Bronchial epithelial cell (primary cell): ENCODE measurements at regions not wholly inside any gene's neighbourhood (a gene's known extent, or its start where the extent isn't known, plus 50 kb on each side); places are given as distances from the start of the nearest gene placed in this dataset.
A peak's percentile ranks its signal among the peaks of the same experiment; 100 is the strongest.

Experiments used
- DNase-seq: peaks from one replicate; pipeline ENCODE4 v3.0.0-alpha.2; 2010; ENCODE audit warnings: low read depth
- FAIRE-seq: peaks from 2 replicates; lab custom pipeline; 2011; peaks lifted over from hg19 to GRCh38; lab: Jason Lieb, UNC
- H3K27me3 ChIP-seq: 2 replicates; pipeline ENCODE4 v1.5.1; 2011; ENCODE audit warnings: low read length; ENCODE audit not compliant: control insufficient read depth, insufficient read depth
- H3K36me3 ChIP-seq: 2 replicates; pipeline ENCODE4 v1.5.1; 2011; ENCODE audit warnings: low read length; ENCODE audit not compliant: control insufficient read depth, insufficient read depth
- H3K4me3 ChIP-seq: 2 replicates; pipeline ENCODE4 v1.5.1; 2011; ENCODE audit warnings: mild to moderate bottlenecking, low read depth, low read length, control low read depth
- TF ChIP-seq, protein P1 (sequence below): IDR thresholded peaks from 2 replicates; pipeline ENCODE4 v1.5.1; 2011; ENCODE audit warnings: mild to moderate bottlenecking, moderate library complexity, low read length, control low read depth, inconsistent platforms; ENCODE audit not compliant: insufficient read depth, severe bottlenecking

DNA sequence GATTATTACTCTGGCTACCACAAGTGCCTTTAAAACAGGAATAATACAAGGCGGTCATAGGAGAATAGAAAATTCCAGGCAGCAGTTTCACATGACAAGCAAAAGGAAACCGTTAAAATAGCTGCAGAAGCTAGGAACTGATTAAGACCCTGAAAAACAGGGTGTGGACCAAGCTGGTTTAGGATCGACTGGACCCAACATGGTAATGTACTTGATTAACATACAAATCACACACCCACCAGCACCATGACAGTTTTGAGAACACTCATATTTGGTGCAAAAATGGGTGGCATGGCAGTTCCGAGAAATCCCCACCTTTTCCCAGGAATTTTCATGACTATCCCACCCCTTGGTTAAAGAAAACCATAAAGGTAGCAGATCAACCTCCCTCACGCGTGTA is 51.9 kb upstream of the TMEM163 start:
- TF ChIP-seq, protein P1, sequence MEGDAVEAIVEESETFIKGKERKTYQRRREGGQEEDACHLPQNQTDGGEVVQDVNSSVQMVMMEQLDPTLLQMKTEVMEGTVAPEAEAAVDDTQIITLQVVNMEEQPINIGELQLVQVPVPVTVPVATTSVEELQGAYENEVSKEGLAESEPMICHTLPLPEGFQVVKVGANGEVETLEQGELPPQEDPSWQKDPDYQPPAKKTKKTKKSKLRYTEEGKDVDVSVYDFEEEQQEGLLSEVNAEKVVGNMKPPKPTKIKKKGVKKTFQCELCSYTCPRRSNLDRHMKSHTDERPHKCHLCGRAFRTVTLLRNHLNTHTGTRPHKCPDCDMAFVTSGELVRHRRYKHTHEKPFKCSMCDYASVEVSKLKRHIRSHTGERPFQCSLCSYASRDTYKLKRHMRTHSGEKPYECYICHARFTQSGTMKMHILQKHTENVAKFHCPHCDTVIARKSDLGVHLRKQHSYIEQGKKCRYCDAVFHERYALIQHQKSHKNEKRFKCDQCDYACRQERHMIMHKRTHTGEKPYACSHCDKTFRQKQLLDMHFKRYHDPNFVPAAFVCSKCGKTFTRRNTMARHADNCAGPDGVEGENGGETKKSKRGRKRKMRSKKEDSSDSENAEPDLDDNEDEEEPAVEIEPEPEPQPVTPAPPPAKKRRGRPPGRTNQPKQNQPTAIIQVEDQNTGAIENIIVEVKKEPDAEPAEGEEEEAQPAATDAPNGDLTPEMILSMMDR, result no peak
- Histone ChIP-seq H3K4me3 (no peak overlapping the region), H3K36me3 (no peaks in the 10 kb centered on the region), H3K27me3 (no peaks in the 10 kb centered on the region)
- DNase-seq (no peak), FAIRE-seq (no peak)

DNA sequence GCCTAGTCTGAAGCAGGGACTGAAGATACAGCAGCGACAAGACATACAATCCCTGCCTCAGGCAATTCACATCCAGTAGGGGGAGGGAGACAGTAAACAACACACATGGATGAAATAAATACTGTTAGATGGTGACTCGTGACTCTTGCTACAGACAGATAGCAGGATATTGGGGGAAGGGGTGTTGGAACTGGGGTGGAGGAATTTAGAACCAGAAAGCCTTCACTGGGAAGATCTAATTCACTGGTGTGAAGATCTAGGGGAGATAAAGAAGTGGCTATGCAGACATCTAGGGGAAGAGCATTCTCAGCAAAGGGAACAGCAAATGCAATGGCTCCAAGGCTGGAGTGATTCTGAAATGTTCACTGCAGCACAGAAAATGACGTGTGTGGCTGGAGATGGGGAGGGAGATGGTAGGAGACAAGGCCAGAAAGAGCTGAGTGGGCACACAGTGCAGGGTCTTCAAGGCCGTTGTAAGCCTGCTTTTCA is 52.6 kb upstream of the TMEM163 start:
- DNase-seq (peak; percentile 43), FAIRE-seq (no peak)

DNA sequence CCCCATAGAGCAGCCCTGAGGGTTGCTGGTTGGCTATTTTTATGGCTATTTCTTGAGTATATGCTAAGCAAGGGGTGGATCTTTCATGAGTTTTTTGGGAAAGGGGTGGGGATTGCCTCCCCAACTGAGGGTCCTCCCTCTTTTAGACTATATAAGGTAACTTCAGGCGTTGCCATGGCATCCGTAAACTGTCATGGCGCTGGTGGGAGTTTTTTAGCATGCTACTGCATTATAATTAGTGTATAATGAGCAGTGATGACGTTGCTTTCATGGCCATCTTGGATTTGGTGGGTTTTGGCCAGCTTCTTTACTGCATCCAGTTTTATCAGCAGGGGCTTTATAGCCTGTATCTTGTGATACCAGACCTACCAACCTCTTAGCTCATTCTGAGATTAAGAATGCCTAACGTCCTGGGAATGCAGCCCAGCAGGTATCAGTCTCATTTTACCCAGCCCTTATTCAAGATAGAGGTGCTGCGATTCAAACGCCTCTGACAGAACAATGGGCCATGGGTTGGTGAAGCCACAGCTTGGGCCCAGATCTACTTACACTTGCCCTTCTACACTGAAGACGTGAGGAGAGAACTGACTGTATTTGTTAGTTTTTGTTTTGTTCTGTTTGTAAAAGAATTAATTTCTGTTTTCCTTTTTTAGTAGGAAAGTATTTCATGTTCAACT is 53.8 kb upstream of the TMEM163 start:
- H3K36me3 ChIP-seq, result no peaks in the 10 kb centered on the region
- DNase-seq (peak; percentile 76), FAIRE-seq (no peak)
- TF ChIP-seq, protein P1, result no peak
- H3K4me3 ChIP-seq, result no peak overlapping the region
- no peaks in the 10 kb centered on the region for H3K27me3 ChIP-seq

More for the DNA sequence above, 52.6 kb upstream of the TMEM163 start:
- H3K27me3 ChIP-seq, result no peaks in the 10 kb centered on the region
- TF ChIP-seq, protein P1, result no peak
- no peaks in the 10 kb centered on the region for H3K36me3 ChIP-seq
- H3K4me3 ChIP-seq, result no peak overlapping the region

DNA sequence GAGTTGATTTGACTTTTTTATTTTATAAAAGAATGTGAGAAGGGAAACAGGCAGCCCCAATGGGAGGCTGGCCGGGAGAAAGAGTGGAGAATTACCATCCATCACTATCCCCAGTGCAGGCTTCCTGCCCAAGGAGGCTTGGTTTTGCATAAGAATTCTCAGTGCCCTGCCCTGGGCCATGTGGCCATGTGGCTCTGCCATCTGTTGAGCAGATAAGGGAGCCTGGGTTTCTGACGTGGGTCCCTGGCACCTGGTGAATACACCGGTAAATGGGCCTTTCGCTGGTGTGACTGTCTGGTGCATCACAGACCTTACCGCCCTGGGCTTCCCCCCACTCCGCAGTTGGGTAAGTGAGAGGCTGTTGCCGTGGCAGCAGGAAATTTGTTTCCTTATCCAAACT is 54.5 kb upstream of the TMEM163 start:
- H3K36me3 ChIP-seq, result no peaks in the 10 kb centered on the region
- FAIRE-seq, result no peak
- H3K4me3 ChIP-seq, result no peak overlapping the region
- no peak for DNase-seq
- no peaks in the 10 kb centered on the region for H3K27me3 ChIP-seq
- TF ChIP-seq, protein P1, result no peak

DNA sequence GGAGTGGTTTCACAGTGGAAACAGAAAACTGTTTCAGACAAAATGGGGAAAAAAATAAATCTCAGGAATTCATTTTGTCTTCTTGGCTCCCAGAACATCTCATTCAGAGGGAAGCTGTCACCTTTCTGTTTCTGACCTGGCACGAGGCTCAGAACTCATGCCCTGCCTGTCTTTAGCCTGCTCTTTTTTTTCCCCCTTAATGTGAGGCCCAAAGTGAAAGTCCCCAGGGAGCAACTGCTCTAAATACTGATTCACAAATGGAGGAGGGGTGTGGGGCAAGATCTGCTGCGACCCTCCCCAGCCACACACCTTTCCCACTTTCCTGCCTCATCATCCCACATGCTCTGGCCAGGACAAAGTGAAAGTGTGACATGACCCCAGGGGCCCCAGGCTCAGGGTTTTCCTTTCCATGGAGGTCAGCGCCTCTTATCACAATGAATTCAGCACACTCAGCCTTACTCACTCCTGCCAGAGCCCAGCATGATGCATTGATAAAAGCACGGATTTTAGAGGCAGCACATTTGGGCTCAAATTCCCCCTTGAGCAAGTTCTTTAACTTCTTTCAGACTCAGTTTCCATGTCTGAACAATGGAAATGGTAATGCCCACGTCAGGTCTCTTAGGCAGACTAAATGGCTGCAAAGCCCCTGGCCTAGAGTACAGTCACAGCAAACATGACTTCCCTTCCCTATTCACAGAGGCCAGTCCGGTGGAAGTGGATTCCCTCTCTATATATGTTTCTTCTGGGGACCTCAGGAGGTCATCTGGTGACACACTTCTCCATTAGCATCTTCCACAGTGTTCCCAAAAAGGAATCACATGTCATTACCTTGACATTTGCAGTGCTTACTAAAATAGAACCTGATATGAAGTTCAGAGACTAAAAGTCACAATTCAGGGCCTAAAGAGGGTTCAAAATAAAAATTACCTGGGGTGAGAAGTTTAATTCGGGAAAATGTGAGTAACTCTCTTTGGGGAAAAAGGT is 55.3 kb upstream of the TMEM163 start:
- FAIRE-seq (peak; percentile 13), DNase-seq (peak; percentile 65)
- H3K4me3 ChIP-seq, result no peak overlapping the region
- H3K36me3 ChIP-seq, result no peaks in the 10 kb centered on the region
- TF ChIP-seq, protein P1, result no peak
- H3K27me3 ChIP-seq, result no peaks in the 10 kb centered on the region
